ENCODE measurements at regions not wholly inside any gene's neighbourhood (a gene's known extent, or its start where the extent isn't known, plus 50 kb on each side); places are given as distances from the start of the nearest gene placed in this dataset.

DNA sequence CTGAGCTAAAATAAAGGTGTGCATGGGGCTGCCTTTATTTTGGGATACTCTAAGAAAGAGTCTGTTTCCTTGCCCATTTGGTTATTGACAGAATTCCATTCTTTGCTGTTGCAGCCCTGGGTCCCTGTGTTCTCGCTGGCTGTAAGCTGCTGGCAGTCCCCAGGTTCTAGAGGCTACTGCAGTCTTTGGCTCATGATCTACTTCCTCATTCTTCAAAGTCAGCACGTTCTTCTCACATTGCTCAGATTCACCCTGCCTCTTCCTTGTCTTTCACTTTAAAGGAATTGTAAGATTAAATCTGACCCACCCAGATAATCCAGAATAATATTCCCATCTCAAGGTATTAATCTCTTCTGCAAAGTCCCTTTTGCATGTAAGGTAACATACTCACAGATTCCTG, 620.3 kb downstream of the CCSER2 start:
- no peak for TF ChIP-seq CBX2 (IDR thresholded peaks at IDR 0.05; ENCODE audit: insufficient read depth, low read length, poor library complexity, severe bottlenecking)
- no peak for TF ChIP-seq EP300 (IDR thresholded peaks at IDR 0.05; ENCODE audit: low read length)
- TF ChIP-seq MYC (IDR thresholded peaks at IDR 0.05; ENCODE audit: low read depth, low read length): no peak
- TF ChIP-seq MYC (CRISPR knock-in tag; IDR thresholded peaks at IDR 0.05; ENCODE audit: borderline replicate concordance, low read depth): no peak
- TF ChIP-seq ZBTB7A (IDR thresholded peaks at IDR 0.05; ENCODE audit: borderline replicate concordance, control insufficient read depth, low read depth, low read length): no peak
- no peak for TF ChIP-seq HMG20B (CRISPR knock-in tag; IDR thresholded peaks at IDR 0.05)
- no peak for TF ChIP-seq NR3C1 (CRISPR knock-in tag; IDR thresholded peaks at IDR 0.05)
- TF ChIP-seq CCAR2 (IDR thresholded peaks at IDR 0.05; ENCODE audit: low read depth, low read length): no peak
- TF ChIP-seq BRF2 (IDR thresholded peaks at IDR 0.05; ENCODE audit: borderline replicate concordance, insufficient read depth, insufficient read length): no peak
- no peak for TF ChIP-seq ZNF512 (tag; IDR thresholded peaks at IDR 0.05)
- no peak for TF ChIP-seq CHD4 (IDR thresholded peaks at IDR 0.05; ENCODE audit: insufficient read depth, insufficient replicate concordance, low read depth, low read length, poor library complexity, severe bottlenecking)

Data from K562 (cell line).